HFFc6 (cell line): ENCODE measurements at regions not wholly inside any gene's neighbourhood (a gene's known extent, or its start where the extent isn't known, plus 50 kb on each side); places are given as distances from the start of the nearest gene placed in this dataset.

Experiments used
- DNase-seq: peaks from one replicate; pipeline ENCODE4 v3.0.0-alpha.2; 2018
- H3K27ac Mint-ChIP-seq: 2 replicates; pipeline ENCODE4 v1.8.0; 2020; ENCODE audit warnings: mild to moderate bottlenecking, mixed read lengths
- H3K27me3 Mint-ChIP-seq: 2 replicates; pipeline ENCODE4 v1.8.0; 2021; ENCODE audit warnings: mild to moderate bottlenecking, moderate library complexity, mixed read lengths; ENCODE audit not compliant: insufficient read depth
- H3K36me3 Mint-ChIP-seq: 2 replicates; pipeline ENCODE4 v1.8.0; 2021; ENCODE audit warnings: low read depth, mixed read lengths
- H3K4me1 Mint-ChIP-seq: 2 replicates; pipeline ENCODE4 v1.8.0; 2020; ENCODE audit warnings: low read depth, mixed read lengths
- H3K4me3 Mint-ChIP-seq: 2 replicates; pipeline ENCODE4 v1.8.0; 2020; ENCODE audit warnings: mild to moderate bottlenecking, moderate library complexity, mixed read lengths
- H3K9me3 Mint-ChIP-seq: 2 replicates; pipeline ENCODE4 v1.8.0; 2020; ENCODE audit warnings: mild to moderate bottlenecking, mixed read lengths
- CTCF ChIP-seq: fragments of 200-600 bp; sonication (generic); IDR thresholded peaks from 2 replicates; pipeline ENCODE4 v1.5.0; 2021; ENCODE audit warnings: antibody characterized with exemption, mild to moderate bottlenecking

- H3K27ac Mint-ChIP-seq, result no peak overlapping the region
- H3K4me1 Mint-ChIP-seq, result no peaks in the 10 kb centered on the region
- no peak overlapping the region for H3K4me3 Mint-ChIP-seq
- peaks cover 3% of the 10 kb centered on the region for H3K27me3 Mint-ChIP-seq
- peak; percentile 26; the same call in 1 of the 2 replicates for TF ChIP-seq CTCF
- peaks cover 44% of the 10 kb centered on the region for H3K9me3 Mint-ChIP-seq
- no peak for DNase-seq
- peaks cover 5% of the 10 kb centered on the region for H3K36me3 Mint-ChIP-seq
Measured at GRCh38 chr1:2875707-2876561, 74.4 kb upstream of the TTC34 start.

- peaks cover 35% of the 10 kb centered on the region for H3K9me3 Mint-ChIP-seq
- H3K4me1 Mint-ChIP-seq, result no peaks in the 10 kb centered on the region
- H3K4me3 Mint-ChIP-seq, result no peak overlapping the region
- peaks cover 3% of the 10 kb centered on the region for H3K27me3 Mint-ChIP-seq
- TF ChIP-seq CTCF, result no peak
- H3K27ac Mint-ChIP-seq, result no peak overlapping the region
- no peaks in the 10 kb centered on the region for H3K36me3 Mint-ChIP-seq
- DNase-seq, result no peak
Measured at GRCh38 chr1:2876846-2877245, 75.4 kb upstream of the TTC34 start.

- no peak overlapping the region for H3K4me3 Mint-ChIP-seq
- H3K36me3 Mint-ChIP-seq, result no peaks in the 10 kb centered on the region
- DNase-seq, result no peak
- H3K27me3 Mint-ChIP-seq, result peaks cover 3% of the 10 kb centered on the region
- TF ChIP-seq CTCF, result no peak
- H3K4me1 Mint-ChIP-seq, result no peaks in the 10 kb centered on the region
- H3K27ac Mint-ChIP-seq, result no peak overlapping the region
- peaks cover 31% of the 10 kb centered on the region for H3K9me3 Mint-ChIP-seq
Measured at GRCh38 chr1:2877391-2877790, 75.9 kb upstream of the TTC34 start.

DNA sequence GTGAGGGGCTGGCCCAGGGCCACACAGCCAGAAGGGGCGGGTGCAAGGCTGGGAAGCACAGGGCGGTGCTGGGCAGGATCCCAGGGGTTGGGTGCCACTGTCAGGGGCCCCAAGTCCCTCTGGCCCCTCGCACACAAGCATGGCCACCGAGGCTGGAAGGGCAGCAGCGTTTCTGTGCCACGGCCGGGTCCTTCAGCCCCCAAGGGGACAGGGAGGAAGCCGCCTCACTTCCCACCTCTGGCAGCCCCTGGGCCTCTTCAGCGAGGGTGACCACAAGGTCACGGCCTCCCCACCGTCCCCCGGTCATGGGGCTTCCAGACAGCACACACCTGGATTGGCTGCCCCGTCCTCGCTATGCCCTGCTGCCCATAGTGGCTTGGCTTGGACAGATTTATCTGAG, 77.1 kb upstream of the TTC34 start:
- DNase-seq, result no peak
- TF ChIP-seq CTCF, result no peak
- Mint-ChIP-seq H3K27ac (no peak overlapping the region), H3K4me1 (no peaks in the 10 kb centered on the region), H3K9me3 (peaks cover 24% of the 10 kb centered on the region), H3K4me3 (no peak overlapping the region), H3K27me3 (no peaks in the 10 kb centered on the region; the same call in 1 of the 2 replicates), H3K36me3 (no peaks in the 10 kb centered on the region)

- Mint-ChIP-seq H3K36me3 (no peaks in the 10 kb centered on the region), H3K4me3 (no peak overlapping the region), H3K4me1 (no peaks in the 10 kb centered on the region), H3K9me3 (peaks cover 22% of the 10 kb centered on the region), H3K27ac (no peak overlapping the region), H3K27me3 (no peaks in the 10 kb centered on the region; the same call in 1 of the 2 replicates)
- DNase-seq, result no peak
- TF ChIP-seq CTCF, result no peak
Measured at GRCh38 chr1:2879026-2879425, 77.5 kb upstream of the TTC34 start.
